Cardiac muscle cell (in vitro differentiated cells and primary cell): ENCODE measurements at regions not wholly inside any gene's neighbourhood (a gene's known extent, or its start where the extent isn't known, plus 50 kb on each side); places are given as distances from the start of the nearest gene placed in this dataset.

Source experiments
- DNase-seq, 2 donors: peaks; one replicate each; pipeline versions ENCODE4 v3.0.0 to v3.0.0-alpha.2; 2010 to 2017; ENCODE audit warnings: low read depth in 1 of 2, low spot score in 1 of 2
- H3K27ac ChIP-seq: fragments of 200-600 bp; sonication (generic); 2 replicates; pipeline ENCODE4 v1.5.1; 2016
- H3K27me3 ChIP-seq: fragments of 200-600 bp; sonication (generic); 2 replicates; pipeline ENCODE4 v1.6.0; 2016; ENCODE audit warnings: control low read depth
- H3K36me3 ChIP-seq: fragments of 200-600 bp; sonication (generic); 2 replicates; pipeline ENCODE4 v1.5.1; 2016; ENCODE audit warnings: control low read depth
- H3K4me1 ChIP-seq: fragments of 200-600 bp; sonication (generic); 2 replicates; pipeline ENCODE4 v1.8.1; 2017; ENCODE audit warnings: low read depth, mild to moderate bottlenecking, mixed run types
- H3K4me3 ChIP-seq: fragments of 200-600 bp; sonication (generic); 2 replicates; pipeline ENCODE4 v1.5.1; 2016; ENCODE audit warnings: mild to moderate bottlenecking
- H3K9me3 ChIP-seq: fragments of 200-600 bp; sonication (generic); 2 replicates; pipeline ENCODE4 v1.5.1; 2017; ENCODE audit warnings: low read depth, mild to moderate bottlenecking, control low read depth
- TF ChIP-seq, protein P1 (sequence below): IDR thresholded peaks from 2 replicates; pipeline ENCODE4 v1.5.1; 2012; ENCODE audit warnings: low read depth, mild to moderate bottlenecking, low read length

GRCh38 chrX:8366481-8366880 lies 98.1 kb upstream of the VCX3B start:
- no peak for DNase-seq
- Histone ChIP-seq H3K4me1 (no peaks in the 10 kb centered on the region), H3K27ac (no peak overlapping the region), H3K27me3 (no peaks in the 10 kb centered on the region), H3K9me3 (no peaks in the 10 kb centered on the region), H3K4me3 (no peak overlapping the region), H3K36me3 (no peaks in the 10 kb centered on the region)
- TF ChIP-seq, protein P1, sequence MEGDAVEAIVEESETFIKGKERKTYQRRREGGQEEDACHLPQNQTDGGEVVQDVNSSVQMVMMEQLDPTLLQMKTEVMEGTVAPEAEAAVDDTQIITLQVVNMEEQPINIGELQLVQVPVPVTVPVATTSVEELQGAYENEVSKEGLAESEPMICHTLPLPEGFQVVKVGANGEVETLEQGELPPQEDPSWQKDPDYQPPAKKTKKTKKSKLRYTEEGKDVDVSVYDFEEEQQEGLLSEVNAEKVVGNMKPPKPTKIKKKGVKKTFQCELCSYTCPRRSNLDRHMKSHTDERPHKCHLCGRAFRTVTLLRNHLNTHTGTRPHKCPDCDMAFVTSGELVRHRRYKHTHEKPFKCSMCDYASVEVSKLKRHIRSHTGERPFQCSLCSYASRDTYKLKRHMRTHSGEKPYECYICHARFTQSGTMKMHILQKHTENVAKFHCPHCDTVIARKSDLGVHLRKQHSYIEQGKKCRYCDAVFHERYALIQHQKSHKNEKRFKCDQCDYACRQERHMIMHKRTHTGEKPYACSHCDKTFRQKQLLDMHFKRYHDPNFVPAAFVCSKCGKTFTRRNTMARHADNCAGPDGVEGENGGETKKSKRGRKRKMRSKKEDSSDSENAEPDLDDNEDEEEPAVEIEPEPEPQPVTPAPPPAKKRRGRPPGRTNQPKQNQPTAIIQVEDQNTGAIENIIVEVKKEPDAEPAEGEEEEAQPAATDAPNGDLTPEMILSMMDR, result no peak

GRCh38 chrX:8374041-8374825 lies 90.4 kb upstream of the VCX3B start:
- no peaks in the 10 kb centered on the region for H3K9me3 ChIP-seq
- H3K4me1 ChIP-seq, result no peaks in the 10 kb centered on the region
- H3K4me3 ChIP-seq, result no peak overlapping the region
- H3K36me3 ChIP-seq, result no peaks in the 10 kb centered on the region
- H3K27ac ChIP-seq, result no peak overlapping the region
- no peak for DNase-seq
- TF ChIP-seq, protein P1, result no peak
- no peaks in the 10 kb centered on the region for H3K27me3 ChIP-seq

DNA sequence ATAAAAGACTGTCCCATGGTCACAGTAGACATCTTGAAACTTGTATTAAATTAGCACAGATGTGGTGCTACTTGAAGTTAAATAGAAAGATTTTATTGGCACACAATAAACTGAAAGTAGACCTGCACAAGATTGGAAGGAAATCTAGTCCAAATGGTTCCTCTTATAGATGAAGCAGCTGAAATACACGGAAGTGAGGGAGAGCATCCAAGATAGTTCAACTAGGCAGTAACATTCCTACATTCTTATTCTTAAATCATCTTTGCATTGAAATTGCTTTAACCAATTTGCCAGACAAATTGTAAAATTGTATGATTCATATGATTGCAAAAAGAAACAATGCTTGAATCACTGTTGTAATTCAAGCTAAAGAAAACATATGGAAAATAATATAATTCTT lies 87.6 kb upstream of the VCX3B start:
- H3K4me1 ChIP-seq, result no peaks in the 10 kb centered on the region
- no peaks in the 10 kb centered on the region for H3K9me3 ChIP-seq
- no peak for DNase-seq
- H3K27me3 ChIP-seq, result no peaks in the 10 kb centered on the region
- no peaks in the 10 kb centered on the region for H3K36me3 ChIP-seq
- H3K4me3 ChIP-seq, result no peak overlapping the region
- H3K27ac ChIP-seq, result no peak overlapping the region
- TF ChIP-seq, protein P1, result no peak

GRCh38 chrX:8390771-8391170 lies 73.9 kb upstream of the VCX3B start:
- H3K9me3 ChIP-seq, result no peaks in the 10 kb centered on the region
- no peaks in the 10 kb centered on the region for H3K36me3 ChIP-seq
- no peak overlapping the region for H3K27ac ChIP-seq
- no peak overlapping the region for H3K4me3 ChIP-seq
- TF ChIP-seq, protein P1, result no peak
- H3K4me1 ChIP-seq, result no peaks in the 10 kb centered on the region
- no peak for DNase-seq
- no peaks in the 10 kb centered on the region for H3K27me3 ChIP-seq

DNA sequence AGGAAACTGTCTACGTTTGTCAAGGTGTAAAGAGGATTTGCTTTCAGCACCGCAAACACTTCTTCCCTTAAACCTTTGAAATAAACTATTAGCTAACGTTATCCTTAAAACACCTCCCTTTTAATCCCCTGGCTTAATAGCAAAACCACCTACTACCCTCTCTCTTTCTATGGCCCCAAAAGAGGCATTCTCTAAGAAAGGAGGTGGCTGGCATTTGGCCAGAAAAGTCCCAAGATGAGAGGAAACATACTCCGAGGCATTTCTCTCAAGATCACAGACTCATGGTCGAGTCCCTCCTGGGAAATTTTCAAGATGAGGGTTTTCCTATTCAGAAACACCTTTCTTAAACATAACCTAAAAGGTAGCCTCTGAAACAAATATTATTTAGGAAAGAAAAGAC lies 60.6 kb upstream of the VCX3B start:
- Histone ChIP-seq H3K4me3 (no peak overlapping the region), H3K4me1 (peaks cover 8% of the 10 kb centered on the region), H3K9me3 (no peaks in the 10 kb centered on the region), H3K27ac (peak overlapping the region; percentile 44), H3K27me3 (no peaks in the 10 kb centered on the region), H3K36me3 (no peaks in the 10 kb centered on the region)
- DNase-seq, result peak; percentile 5 to 11
- TF ChIP-seq, protein P1, result no peak
